ENCODE measurements at regions not wholly inside any gene's neighbourhood (a gene's known extent, or its start where the extent isn't known, plus 50 kb on each side); places are given as distances from the start of the nearest gene placed in this dataset.

- Histone ChIP-seq H3K9me3 (ENCODE audit: control insufficient read depth, insufficient read depth, low read length) (no peaks in the 10 kb centered on the region; the same call in 1 of the 2 replicates), H3K9ac (ENCODE audit: low read depth, low read length) (no peak overlapping the region), H3K36me3 (ENCODE audit: insufficient read depth, low read length) (no peaks in the 10 kb centered on the region), H3K4me1 (ENCODE audit: insufficient read depth, low read length) (no peaks in the 10 kb centered on the region)
These were observed 862.3 kb downstream of the SUCLG1 start for GRCh38 chr2:83596592-83597282.

- Histone ChIP-seq H3K9ac (ENCODE audit: low read depth, low read length) (no peak overlapping the region), H3K4me1 (ENCODE audit: insufficient read depth, low read length) (no peaks in the 10 kb centered on the region), H3K9me3 (ENCODE audit: control insufficient read depth, insufficient read depth, low read length) (no peaks in the 10 kb centered on the region; the same call in 1 of the 2 replicates), H3K36me3 (ENCODE audit: insufficient read depth, low read length) (no peaks in the 10 kb centered on the region)
These were observed 863.2 kb downstream of the SUCLG1 start for GRCh38 chr2:83595926-83596325.

DNA sequence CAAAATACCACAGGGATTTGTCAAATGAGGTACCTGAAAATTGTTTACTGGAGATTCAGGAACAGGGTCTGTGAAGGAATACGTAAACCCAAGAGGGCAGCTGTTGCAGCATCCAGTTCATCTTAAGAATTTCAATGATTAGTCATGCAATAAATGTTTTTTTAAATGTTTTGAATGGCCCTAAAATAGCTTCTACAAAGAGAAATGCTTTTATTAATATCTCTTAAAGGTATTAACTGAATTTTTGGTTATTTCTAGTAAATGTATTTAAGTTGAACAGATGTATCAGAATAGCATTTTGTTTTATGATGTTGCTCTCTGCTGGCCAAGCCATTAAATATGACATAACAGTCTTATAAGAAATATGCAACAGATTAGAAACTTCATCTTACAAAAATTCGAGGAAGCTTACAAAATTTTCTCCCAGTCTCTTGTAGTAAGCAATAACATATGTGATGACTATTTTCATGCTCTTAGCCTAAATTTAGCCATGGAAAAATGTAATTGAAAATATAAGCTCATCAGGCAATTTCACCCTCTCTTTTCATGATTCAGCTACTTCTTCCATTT lies 863.9 kb downstream of the SUCLG1 start:
- no peaks in the 10 kb centered on the region for H3K36me3 ChIP-seq (ENCODE audit: insufficient read depth, low read length)
- no peak overlapping the region for H3K9ac ChIP-seq (ENCODE audit: low read depth, low read length)
- H3K4me1 ChIP-seq (ENCODE audit: insufficient read depth, low read length): no peaks in the 10 kb centered on the region
- no peaks in the 10 kb centered on the region; the same call in 1 of the 2 replicates for H3K9me3 ChIP-seq (ENCODE audit: control insufficient read depth, insufficient read depth, low read length)

DNA sequence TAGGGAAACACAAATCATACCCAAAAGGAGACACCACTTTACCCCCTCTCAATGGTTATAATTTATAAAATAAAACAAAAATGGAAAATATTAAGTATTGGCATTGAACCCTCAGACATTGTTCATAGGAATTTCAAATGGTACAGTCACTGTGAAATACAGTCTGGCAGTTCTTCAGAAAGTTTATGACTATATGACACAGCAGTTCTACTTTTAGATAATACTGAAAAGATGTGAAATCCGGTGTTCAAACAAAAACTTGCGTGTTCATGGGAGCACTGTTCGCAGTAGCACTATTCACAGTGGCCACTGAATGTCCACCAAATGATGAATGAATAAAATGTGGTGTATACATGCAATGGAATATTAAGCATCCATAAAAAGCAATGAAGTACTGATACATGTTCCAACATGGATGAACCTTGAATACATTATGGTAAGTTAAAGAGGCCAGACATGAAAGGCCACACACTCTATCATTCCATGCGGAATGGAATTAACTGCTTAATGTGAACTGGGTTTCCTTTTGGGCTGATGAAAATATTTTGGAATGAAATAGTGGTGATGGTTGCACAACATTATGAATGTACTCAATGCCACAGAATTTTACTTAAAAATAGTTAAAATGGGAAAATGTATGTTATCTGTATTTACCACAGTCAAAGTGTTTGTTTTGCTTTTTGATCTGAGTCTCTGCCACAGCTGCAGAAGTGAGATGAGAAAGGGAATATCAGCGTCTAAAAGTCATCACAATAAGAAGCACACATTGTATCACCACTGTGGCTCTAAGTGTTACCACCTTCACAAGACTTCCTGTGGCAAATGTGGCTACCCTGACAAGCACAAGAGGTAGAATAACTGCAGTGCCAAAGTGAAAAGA lies 864.6 kb downstream of the SUCLG1 start:
- Histone ChIP-seq H3K9ac (ENCODE audit: low read depth, low read length) (no peak overlapping the region), H3K4me1 (ENCODE audit: insufficient read depth, low read length) (no peaks in the 10 kb centered on the region), H3K9me3 (ENCODE audit: control insufficient read depth, insufficient read depth, low read length) (no peaks in the 10 kb centered on the region; the same call in 1 of the 2 replicates), H3K36me3 (ENCODE audit: insufficient read depth, low read length) (no peaks in the 10 kb centered on the region)

- Histone ChIP-seq H3K36me3 (ENCODE audit: insufficient read depth, low read length) (no peaks in the 10 kb centered on the region), H3K4me1 (ENCODE audit: insufficient read depth, low read length) (peaks cover 11% of the 10 kb centered on the region), H3K9ac (ENCODE audit: low read depth, low read length) (no peak overlapping the region), H3K9me3 (ENCODE audit: control insufficient read depth, insufficient read depth, low read length) (no peaks in the 10 kb centered on the region)
These were observed 871.8 kb downstream of the SUCLG1 start for GRCh38 chr2:83587309-83587708.

- Histone ChIP-seq H3K36me3 (ENCODE audit: insufficient read depth, low read length) (no peaks in the 10 kb centered on the region), H3K4me1 (ENCODE audit: insufficient read depth, low read length) (peaks cover 11% of the 10 kb centered on the region), H3K9ac (ENCODE audit: low read depth, low read length) (no peak overlapping the region), H3K9me3 (ENCODE audit: control insufficient read depth, insufficient read depth, low read length) (no peaks in the 10 kb centered on the region)
These were observed 873.8 kb downstream of the SUCLG1 start for GRCh38 chr2:83585250-83585649.

DNA sequence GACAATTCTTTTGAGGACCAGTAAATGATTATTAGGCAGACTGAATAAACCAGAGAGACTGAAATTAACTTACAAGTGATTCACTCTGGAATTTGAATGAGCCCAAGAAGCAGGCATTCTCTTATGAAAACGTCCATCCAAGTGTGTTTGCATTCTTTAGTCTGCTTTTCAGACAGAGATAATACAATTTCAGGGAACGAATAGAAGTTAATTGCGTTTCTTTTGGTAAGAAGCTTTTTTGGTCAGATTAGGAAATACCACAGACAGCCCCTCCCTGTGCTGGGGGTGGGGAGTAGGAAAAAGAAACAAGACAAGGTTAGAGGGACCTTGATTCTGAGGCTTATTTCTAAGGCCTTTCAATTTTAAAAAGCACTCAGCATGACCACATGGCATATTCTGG lies 874.4 kb downstream of the SUCLG1 start:
- peaks cover 11% of the 10 kb centered on the region for H3K4me1 ChIP-seq (ENCODE audit: insufficient read depth, low read length)
- peak overlapping the region; percentile 0; the same call in 1 of the 2 replicates for H3K9ac ChIP-seq (ENCODE audit: low read depth, low read length)
- no peaks in the 10 kb centered on the region for H3K9me3 ChIP-seq (ENCODE audit: control insufficient read depth, insufficient read depth, low read length)

DNA sequence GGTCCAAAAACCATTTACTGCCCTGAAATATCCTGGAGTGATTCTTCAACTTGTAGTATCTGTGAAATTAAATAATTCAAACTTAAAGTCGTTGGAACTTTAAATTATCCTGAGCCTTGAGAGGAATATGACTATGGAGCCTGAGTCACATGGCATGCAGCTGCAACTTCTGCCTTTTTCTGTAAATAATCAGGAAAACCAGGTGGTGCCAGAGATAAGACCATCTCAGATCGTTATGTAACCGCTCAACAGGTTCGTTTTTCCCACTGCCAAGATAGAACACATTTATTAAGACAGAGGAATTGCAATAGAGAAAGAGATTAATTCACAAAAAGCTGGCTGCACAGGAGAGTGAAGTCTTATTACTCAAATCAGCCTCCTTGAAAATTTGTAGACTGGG lies 876.5 kb downstream of the SUCLG1 start:
- Histone ChIP-seq H3K9me3 (ENCODE audit: control insufficient read depth, insufficient read depth, low read length) (no peaks in the 10 kb centered on the region), H3K4me1 (ENCODE audit: insufficient read depth, low read length) (peaks cover 11% of the 10 kb centered on the region), H3K36me3 (ENCODE audit: insufficient read depth, low read length) (no peaks in the 10 kb centered on the region), H3K9ac (ENCODE audit: low read depth, low read length) (no peak overlapping the region)

More for the DNA sequence above, 874.4 kb downstream of the SUCLG1 start:
- no peaks in the 10 kb centered on the region for H3K36me3 ChIP-seq (ENCODE audit: insufficient read depth, low read length)

GRCh38 chr2:83579507-83579906 lies 879.6 kb downstream of the SUCLG1 start:
- Histone ChIP-seq H3K36me3 (ENCODE audit: insufficient read depth, low read length) (no peaks in the 10 kb centered on the region), H3K9me3 (ENCODE audit: control insufficient read depth, insufficient read depth, low read length) (no peaks in the 10 kb centered on the region), H3K4me1 (ENCODE audit: insufficient read depth, low read length) (no peaks in the 10 kb centered on the region), H3K9ac (ENCODE audit: low read depth, low read length) (no peak overlapping the region)

DNA sequence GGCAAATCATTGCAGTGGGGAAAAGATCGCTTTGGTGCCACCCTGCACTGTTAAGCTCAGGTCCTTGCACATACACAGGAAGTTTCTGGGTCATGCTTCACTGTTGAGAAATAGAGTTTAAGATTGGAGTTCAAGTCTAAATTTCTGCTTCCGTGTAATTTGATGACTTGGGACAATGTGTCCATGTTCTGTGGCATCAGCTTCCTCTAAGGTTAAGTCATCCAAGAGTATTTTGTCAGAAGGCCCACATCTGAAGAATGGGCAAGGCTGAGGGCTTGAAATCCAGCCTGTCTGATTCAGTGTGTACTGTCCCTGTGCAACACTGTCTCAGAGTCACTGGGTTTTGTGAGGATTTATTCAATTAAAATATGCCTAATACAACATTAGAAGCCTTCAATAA lies 880.7 kb downstream of the SUCLG1 start:
- no peaks in the 10 kb centered on the region for H3K4me1 ChIP-seq (ENCODE audit: insufficient read depth, low read length)

GRCh38 chr2:83574614-83575013 lies 884.5 kb downstream of the SUCLG1 start:
- Histone ChIP-seq H3K4me1 (ENCODE audit: insufficient read depth, low read length) (no peaks in the 10 kb centered on the region), H3K9ac (ENCODE audit: low read depth, low read length) (no peak overlapping the region), H3K36me3 (ENCODE audit: insufficient read depth, low read length) (no peaks in the 10 kb centered on the region), H3K9me3 (ENCODE audit: control insufficient read depth, insufficient read depth, low read length) (no peaks in the 10 kb centered on the region)

More for the DNA sequence above, 880.7 kb downstream of the SUCLG1 start:
- H3K36me3 ChIP-seq (ENCODE audit: insufficient read depth, low read length): no peaks in the 10 kb centered on the region
- H3K9me3 ChIP-seq (ENCODE audit: control insufficient read depth, insufficient read depth, low read length): no peaks in the 10 kb centered on the region
- H3K9ac ChIP-seq (ENCODE audit: low read depth, low read length): no peak overlapping the region

DNA sequence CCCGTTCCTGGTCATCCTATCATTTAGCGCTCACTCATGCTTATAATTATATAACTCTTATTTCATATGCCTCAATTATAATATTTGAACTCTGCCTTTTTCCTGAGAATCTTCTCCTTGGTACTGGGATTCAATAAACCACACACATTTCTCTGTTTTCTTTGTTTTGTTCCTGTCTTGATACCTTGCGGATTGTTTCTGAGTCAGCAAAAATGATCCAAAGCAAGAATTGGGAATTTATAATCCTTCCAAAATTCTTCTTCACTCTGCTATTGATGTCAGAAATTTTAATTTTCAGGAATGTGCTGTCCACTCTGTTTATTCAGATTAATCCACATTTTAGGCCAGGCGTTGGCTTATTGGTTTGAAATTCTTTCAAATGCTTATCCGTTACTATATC lies 886.0 kb downstream of the SUCLG1 start:
- no peaks in the 10 kb centered on the region for H3K36me3 ChIP-seq (ENCODE audit: insufficient read depth, low read length)
- H3K9me3 ChIP-seq (ENCODE audit: control insufficient read depth, insufficient read depth, low read length): no peaks in the 10 kb centered on the region
- no peaks in the 10 kb centered on the region for H3K4me1 ChIP-seq (ENCODE audit: insufficient read depth, low read length)
- H3K9ac ChIP-seq (ENCODE audit: low read depth, low read length): no peak overlapping the region

- Histone ChIP-seq H3K9me3 (ENCODE audit: control insufficient read depth, insufficient read depth, low read length) (no peaks in the 10 kb centered on the region), H3K4me1 (ENCODE audit: insufficient read depth, low read length) (no peaks in the 10 kb centered on the region), H3K9ac (ENCODE audit: low read depth, low read length) (no peak overlapping the region), H3K36me3 (ENCODE audit: insufficient read depth, low read length) (no peaks in the 10 kb centered on the region)
These were observed 886.7 kb downstream of the SUCLG1 start for GRCh38 chr2:83572400-83572799.

GRCh38 chr2:83567551-83567950 lies 891.5 kb downstream of the SUCLG1 start:
- Histone ChIP-seq H3K9ac (ENCODE audit: low read depth, low read length) (no peak overlapping the region), H3K4me1 (ENCODE audit: insufficient read depth, low read length) (no peaks in the 10 kb centered on the region), H3K36me3 (ENCODE audit: insufficient read depth, low read length) (no peaks in the 10 kb centered on the region), H3K9me3 (ENCODE audit: control insufficient read depth, insufficient read depth, low read length) (no peaks in the 10 kb centered on the region)
